NCI-H2196 treated with DMSO at 0.1 percent for 48 hours (cell line): ENCODE measurements at regions not wholly inside any gene's neighbourhood (a gene's known extent, or its start where the extent isn't known, plus 50 kb on each side); places are given as distances from the start of the nearest gene placed in this dataset.

Experiments used
- DNase-seq: peaks from one replicate; lab custom pipeline; 2025; ENCODE audit not compliant: unreplicated experiment; lab: John Stamatoyannopoulos, UW

GRCh38 chr10:57218382-57218781 lies 857.3 kb upstream of the ZWINT start:
- DNase-seq: no peak

GRCh38 chr10:57202356-57202755 lies 841.3 kb upstream of the ZWINT start:
- DNase-seq: no peak

GRCh38 chr10:57188846-57189245 lies 827.8 kb upstream of the ZWINT start:
- DNase-seq: no peak

- DNase-seq: no peak
Measured at GRCh38 chr10:57186201-57186600, 825.1 kb upstream of the ZWINT start.

- no peak for DNase-seq
Measured at GRCh38 chr10:57169597-57169996, 808.5 kb upstream of the ZWINT start.

GRCh38 chr10:57168611-57169240 lies 807.7 kb upstream of the ZWINT start:
- DNase-seq: no peak

GRCh38 chr10:57165671-57166070 lies 804.6 kb upstream of the ZWINT start:
- no peak for DNase-seq

GRCh38 chr10:57162231-57162630 lies 801.2 kb upstream of the ZWINT start:
- no peak for DNase-seq

GRCh38 chr10:57161157-57161556 lies 800.1 kb upstream of the ZWINT start:
- no peak for DNase-seq

GRCh38 chr10:57145548-57145947 lies 784.5 kb upstream of the ZWINT start:
- DNase-seq: no peak

GRCh38 chr10:57142925-57143576 lies 782.0 kb upstream of the ZWINT start:
- no peak for DNase-seq

- DNase-seq: no peak
Measured at GRCh38 chr10:57141708-57142107, 780.6 kb upstream of the ZWINT start.

GRCh38 chr10:57119684-57120083 lies 758.6 kb upstream of the ZWINT start:
- DNase-seq: no peak

- DNase-seq: no peak
Measured at GRCh38 chr10:57113545-57113944, 752.5 kb upstream of the ZWINT start.

GRCh38 chr10:57102236-57102635 lies 741.2 kb upstream of the ZWINT start:
- DNase-seq: no peak

GRCh38 chr10:57098146-57098545 lies 737.1 kb upstream of the ZWINT start:
- DNase-seq: no peak

- DNase-seq: no peak
Measured at GRCh38 chr10:57096044-57096443, 735.0 kb upstream of the ZWINT start.

GRCh38 chr10:57094965-57095364 lies 733.9 kb upstream of the ZWINT start:
- DNase-seq: no peak

- no peak for DNase-seq
Measured at GRCh38 chr10:57094083-57094482, 733.0 kb upstream of the ZWINT start.

- no peak for DNase-seq
Measured at GRCh38 chr10:57053530-57053929, 692.5 kb upstream of the ZWINT start.

- DNase-seq: no peak
Measured at GRCh38 chr10:57049096-57049495, 688.0 kb upstream of the ZWINT start.

GRCh38 chr10:57038531-57038930 lies 677.5 kb upstream of the ZWINT start:
- no peak for DNase-seq

GRCh38 chr10:57035310-57035709 lies 674.3 kb upstream of the ZWINT start:
- no peak for DNase-seq
